Stimulated activated CD4-positive, alpha-beta T cell treated with anti-CD3 and anti-CD28 coated beads, Interleukin-12 subunit alpha, Interleukin-12 subunit beta, amount 100 ng/mL, for 24 hours (primary cell): ENCODE measurements at regions not wholly inside any gene's neighbourhood (a gene's known extent, or its start where the extent isn't known, plus 50 kb on each side); places are given as distances from the start of the nearest gene placed in this dataset.
"Not testable (repeated sequence)": the region's sequence is repeated elsewhere in the genome, so short reads cannot be mapped to it uniquely, and the experiment has no call there.

Experiments used
- DNase-seq, 2 experiments: peaks; one replicate each; pipeline ENCODE4 v3.0.0-alpha.2; 2020; ENCODE audit warnings: low read depth in 2 of 2

- no peak for DNase-seq
Measured at GRCh38 chr6:163774485-163774884, 360.0 kb downstream of the QKI start.

GRCh38 chr6:163773646-163774045 lies 359.1 kb downstream of the QKI start:
- no peak for DNase-seq

GRCh38 chr6:163772701-163773100 lies 358.2 kb downstream of the QKI start:
- no peak for DNase-seq

GRCh38 chr6:163771180-163771579 lies 356.7 kb downstream of the QKI start:
- DNase-seq = no peak

GRCh38 chr6:163768905-163769304 lies 354.4 kb downstream of the QKI start:
- DNase-seq = no peak

- DNase-seq = no peak
Measured at GRCh38 chr6:163766936-163767335, 352.4 kb downstream of the QKI start.

- no peak for DNase-seq
Measured at GRCh38 chr6:163765335-163765734, 350.8 kb downstream of the QKI start.

GRCh38 chr6:163764565-163764964 lies 350.0 kb downstream of the QKI start:
- DNase-seq = no peak

GRCh38 chr6:163761481-163761880 lies 347.0 kb downstream of the QKI start:
- no peak for DNase-seq

GRCh38 chr6:163760860-163761259 lies 346.3 kb downstream of the QKI start:
- no peak for DNase-seq

- no peak for DNase-seq
Measured at GRCh38 chr6:163759542-163759941, 345.0 kb downstream of the QKI start.

- no peak for DNase-seq
Measured at GRCh38 chr6:163757520-163757919, 343.0 kb downstream of the QKI start.

- no peak for DNase-seq
Measured at GRCh38 chr6:163756079-163756478, 341.6 kb downstream of the QKI start.

GRCh38 chr6:163754866-163755265 lies 340.3 kb downstream of the QKI start:
- no peak for DNase-seq

GRCh38 chr6:163753430-163753829 lies 338.9 kb downstream of the QKI start:
- DNase-seq = no peak

- no peak for DNase-seq
Measured at GRCh38 chr6:163752446-163752845, 337.9 kb downstream of the QKI start.

- no peak for DNase-seq
Measured at GRCh38 chr6:163751032-163751525, 336.6 kb downstream of the QKI start.

GRCh38 chr6:163750431-163751031 lies 336.0 kb downstream of the QKI start:
- no peak for DNase-seq

GRCh38 chr6:163748886-163749285 lies 334.4 kb downstream of the QKI start:
- no peak for DNase-seq

GRCh38 chr6:163748036-163748435 lies 333.5 kb downstream of the QKI start:
- no peak for DNase-seq

GRCh38 chr6:163747058-163747457 lies 332.5 kb downstream of the QKI start:
- DNase-seq = not testable (repeated sequence)

- no peak for DNase-seq
Measured at GRCh38 chr6:163745536-163746400, 331.2 kb downstream of the QKI start.

GRCh38 chr6:163744256-163744925 lies 329.9 kb downstream of the QKI start:
- DNase-seq = no peak
